NCI-H2196 treated with DMSO at 0.1 percent for 48 hours (cell line): ENCODE measurements at regions not wholly inside any gene's neighbourhood (a gene's known extent, or its start where the extent isn't known, plus 50 kb on each side); places are given as distances from the start of the nearest gene placed in this dataset.

Experiments used
- DNase-seq: peaks from one replicate; lab custom pipeline; 2025; ENCODE audit not compliant: unreplicated experiment; lab: John Stamatoyannopoulos, UW

DNA sequence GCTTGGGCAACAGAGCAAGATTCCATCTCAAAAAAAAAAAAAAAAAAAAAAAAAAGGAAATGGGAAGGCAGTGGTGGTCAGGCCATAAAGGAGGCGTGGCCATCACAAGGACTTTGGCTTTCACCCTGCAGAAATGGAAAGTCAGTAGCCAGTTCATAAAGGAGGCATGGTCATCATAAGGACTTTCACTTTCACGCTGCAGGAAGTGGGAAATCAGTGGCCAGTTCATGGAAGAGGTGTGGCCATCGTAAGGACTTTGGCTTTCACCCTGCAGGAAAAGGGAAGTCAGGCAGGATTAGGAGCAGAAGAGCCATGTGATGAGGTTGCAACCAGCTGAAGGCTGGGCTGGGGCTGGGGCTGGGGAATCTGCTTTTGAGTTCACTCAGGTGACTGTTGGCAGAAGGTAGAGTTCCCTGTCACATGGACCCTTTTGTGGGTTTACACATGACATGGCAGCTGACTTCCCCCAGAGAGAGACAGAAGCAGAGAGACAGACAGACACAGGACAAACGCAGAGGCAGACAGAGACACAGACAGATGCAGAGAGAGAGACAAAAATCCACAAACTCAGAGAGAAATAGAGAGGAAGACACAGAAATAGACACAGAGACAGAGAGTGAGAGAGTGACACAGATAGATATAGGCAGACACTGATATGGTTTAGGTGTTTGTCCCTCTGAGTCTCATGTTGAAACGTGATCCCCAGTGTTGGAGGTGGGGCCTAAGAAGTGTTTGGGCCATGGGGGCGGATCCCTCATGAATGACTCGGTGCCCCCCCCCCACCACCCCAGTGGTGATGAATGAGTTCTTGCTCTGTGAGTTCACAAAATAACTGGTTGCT, 263.9 kb upstream of the KAZN start:
- DNase-seq, result no peak

DNA sequence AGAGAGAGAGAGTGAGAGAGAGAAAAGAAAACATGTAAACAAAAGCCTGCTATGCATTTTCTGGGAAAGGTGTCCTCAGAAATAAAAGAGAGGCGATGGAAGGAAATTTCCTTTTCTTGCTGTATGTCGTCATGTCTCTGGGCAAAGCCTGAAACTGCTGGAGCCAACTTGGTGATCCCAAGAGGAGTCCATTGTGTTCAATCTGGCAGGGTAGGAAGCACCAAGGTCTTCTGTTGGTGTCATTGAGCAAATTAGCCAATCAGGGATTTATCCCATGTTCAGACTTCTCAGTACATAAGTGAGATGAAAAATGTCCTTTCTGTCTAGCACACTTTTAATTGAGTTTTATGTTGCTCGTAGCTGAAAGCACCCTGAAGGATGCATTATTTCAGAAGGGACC, 260.0 kb upstream of the KAZN start:
- DNase-seq, result no peak

DNA sequence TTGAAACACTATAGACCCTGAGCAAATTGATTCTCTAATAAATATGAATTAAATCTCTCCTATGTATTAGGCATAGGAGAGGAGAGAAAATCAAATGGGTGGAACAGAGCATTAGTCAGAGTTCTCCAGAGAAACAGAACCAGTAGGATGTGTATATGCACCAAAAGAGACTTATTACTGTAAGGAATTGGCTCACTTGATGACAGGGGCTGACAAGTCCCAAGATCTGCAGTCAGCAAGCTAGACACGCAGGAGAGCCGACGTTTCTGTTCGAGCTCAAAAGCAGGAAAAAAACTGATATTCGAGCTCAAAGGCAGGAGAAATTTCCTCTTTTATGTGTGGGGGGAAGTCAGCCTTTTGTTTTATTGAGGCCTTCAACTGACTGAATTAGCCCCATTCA, 259.2 kb upstream of the KAZN start:
- no peak for DNase-seq

DNA sequence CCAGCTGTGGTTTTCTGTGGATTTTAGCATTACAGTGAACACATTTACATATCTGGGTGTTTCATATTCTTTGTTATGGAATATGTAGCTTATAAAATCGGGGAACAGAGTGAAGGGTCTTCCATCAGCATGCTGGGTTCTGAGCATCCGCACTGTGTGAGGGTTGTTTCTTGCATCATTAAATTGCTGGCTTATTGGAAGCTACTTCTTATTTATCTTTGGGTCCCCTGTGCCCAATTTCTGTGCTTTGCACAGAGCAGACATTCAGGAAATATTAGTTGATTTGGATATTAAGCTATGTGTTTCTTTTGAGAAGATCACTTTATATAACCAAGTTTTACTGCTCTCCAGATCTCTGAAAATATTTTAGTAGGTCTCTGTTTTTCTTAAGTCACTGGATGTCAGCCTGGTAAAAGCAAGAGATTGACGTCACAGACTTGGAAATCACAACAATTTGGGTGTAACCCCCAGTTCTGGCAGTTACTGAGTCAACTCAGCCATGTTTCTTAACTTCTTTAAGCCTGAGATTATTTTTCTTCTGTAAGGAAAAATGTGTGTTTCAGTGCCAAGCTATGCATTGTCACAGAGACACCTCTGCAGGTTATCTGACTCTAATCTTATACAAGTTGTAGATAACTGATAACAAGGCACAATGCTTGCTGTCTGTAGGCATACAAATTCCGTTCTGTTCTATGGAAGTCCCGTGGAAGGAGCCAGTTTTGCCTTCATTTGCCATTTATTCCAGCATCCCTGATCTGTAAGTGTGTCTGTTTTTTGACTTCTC, 258.3 kb upstream of the KAZN start:
- no peak for DNase-seq

DNA sequence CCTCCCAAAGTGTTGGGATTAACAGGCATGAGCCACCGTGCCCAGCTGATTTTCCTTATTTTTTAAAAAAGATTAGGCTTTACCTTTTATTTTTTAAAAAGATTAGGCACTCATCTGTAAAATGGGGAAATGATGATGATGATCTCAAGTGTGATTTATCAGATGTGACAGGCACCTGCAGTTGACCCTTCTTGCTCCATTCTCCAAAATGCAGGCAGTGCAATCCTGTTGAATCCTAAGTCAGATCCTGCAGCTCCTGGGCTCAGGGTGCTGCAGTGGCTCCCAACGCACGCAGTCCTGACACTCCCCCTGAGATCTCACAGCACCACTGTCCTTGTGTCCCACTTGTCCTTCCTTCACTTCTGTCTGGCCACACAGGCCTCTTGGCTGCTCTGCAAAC, 257.3 kb upstream of the KAZN start:
- no peak for DNase-seq

DNA sequence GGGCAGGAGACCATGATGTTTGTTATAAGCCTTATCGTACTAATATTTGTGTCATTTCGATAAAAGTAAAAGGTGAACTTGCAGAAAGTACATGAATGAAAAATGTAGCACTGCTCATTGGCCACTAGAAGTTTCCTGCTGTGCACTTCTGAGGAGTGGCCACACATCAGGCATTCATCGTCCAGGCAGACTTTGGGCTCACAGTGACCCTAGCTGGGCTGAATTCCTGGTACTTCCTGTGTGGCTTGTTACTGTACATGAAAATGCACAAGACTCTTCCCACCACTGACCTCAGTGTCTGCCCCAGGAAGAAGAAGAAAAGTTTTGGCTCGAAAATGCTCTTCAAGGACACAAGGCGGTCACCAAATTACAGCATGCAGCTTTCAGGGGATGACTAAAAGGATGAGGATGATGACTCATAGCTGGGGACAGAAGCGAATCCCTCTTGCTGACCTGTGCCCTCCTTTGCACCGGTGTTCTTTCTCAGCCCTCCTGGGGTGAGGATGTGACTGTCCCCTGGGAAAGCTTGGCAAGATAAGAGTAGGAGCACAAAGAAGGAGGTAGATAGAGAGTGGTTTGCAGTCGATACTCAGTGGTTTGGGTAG, 252.4 kb upstream of the KAZN start:
- DNase-seq, result no peak

DNA sequence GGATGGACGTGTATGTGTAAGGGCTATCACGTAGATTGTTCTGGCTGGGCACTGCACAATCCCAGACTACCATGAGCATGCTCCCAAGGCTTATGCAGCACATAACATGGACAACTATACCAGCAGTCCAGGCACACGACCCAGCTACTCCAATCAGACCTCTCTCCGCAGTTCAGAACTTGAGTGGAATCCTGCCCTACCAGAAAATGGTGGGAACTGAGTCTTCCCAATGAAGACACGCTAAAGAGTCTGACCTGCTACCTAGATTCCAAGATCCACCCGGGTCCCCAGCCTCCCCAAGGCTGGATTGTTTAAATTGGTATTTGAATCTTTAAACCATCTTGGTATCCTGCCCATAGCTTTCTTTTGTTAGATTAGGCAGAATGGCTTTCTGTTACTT, 251.3 kb upstream of the KAZN start:
- no peak for DNase-seq

DNA sequence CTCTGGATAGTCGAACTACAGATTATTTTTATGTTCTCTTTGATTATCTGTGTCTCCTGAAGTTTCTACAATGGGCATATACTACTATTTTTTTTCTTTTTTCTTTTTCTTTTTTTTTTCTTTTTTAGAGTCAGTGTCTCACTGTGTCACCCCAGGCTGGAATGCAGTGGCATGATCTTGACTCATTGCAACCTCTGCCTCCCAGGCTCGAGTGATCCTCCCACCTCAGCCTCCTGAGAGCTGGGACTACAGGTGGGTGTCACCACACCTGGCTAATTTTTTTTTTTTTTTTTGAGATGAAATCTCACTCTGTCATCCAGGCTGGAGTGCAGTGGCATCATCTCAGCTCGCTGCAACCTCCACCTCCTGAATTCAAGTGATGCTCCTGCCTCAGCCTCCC, 250.7 kb upstream of the KAZN start:
- no peak for DNase-seq

DNA sequence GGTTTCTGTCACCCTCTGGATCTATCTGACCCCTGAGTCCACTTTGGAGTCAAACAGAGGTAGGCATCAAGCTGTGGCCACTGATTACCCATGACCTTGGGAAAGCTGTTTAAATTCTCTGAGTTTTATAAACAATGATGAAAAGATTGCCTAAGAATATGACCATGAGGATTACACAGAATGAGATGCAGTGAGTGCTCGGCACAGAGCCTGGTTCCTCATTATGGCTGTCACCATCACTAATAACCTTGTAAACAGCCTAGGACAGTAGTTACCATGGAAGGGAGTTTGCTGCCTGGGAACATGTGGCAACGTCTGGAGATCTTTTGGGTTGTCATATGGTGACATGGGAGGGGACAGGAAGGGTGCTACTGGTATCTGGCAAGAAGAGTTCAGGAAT, 248.3 kb upstream of the KAZN start:
- no peak for DNase-seq

DNA sequence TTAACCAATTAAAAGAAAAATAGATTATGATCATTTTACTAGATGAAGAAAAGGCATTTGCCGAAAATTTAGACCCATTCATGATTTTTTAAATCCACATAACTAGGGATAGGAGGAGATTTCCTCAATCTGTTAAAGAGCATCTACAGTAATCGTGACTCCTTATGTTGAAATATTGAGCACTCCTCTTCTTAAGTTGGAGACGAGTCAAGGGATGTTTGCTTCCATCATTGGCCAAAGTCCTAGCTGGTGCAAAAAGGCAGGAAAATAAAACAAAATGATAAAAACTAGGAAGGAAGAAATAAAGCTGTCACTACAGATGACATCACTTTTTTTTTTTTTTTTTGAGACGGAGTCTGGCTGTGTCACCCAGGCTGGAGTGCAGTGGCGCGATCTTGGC, 245.6 kb upstream of the KAZN start:
- no peak for DNase-seq

DNA sequence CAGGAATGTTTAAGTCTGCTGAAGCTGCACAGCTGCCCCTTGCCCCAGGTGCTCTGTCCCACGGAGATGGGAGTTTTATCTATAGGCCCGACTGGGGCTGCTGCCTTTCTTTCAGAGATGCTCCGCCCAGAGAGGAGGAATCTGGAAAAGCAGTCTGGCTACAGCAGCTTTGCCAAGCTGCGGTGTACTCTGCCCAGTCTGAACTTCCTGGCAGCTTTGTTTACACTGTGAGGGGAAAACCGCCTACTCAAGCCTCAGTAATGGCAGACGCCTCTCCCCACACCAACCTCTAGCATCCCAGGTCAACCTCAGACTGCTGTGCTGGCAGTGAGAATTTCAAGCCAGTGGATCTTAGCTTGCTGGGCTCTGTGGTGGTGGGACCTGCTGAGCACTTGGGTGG, 237.5 kb upstream of the KAZN start:
- DNase-seq, result peak; percentile 30

DNA sequence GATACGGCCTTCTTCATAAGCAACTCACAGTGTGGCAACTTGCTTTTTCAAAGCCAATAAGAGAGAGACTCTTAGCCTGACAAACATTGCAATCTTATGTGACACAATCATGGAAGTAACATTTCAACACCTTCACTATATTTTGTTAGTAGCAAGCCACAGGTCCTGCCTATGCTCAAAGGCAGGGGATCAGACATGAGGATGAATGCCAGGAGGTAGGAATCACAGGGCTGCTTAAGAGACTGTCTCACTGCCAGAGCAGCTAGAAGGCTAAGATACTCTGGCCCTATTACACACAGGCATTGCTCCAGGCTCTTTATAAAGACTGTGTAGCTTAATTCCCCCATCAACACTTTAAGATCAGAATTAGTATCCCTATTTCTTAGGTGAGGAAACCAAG, 236.2 kb upstream of the KAZN start:
- no peak for DNase-seq

DNA sequence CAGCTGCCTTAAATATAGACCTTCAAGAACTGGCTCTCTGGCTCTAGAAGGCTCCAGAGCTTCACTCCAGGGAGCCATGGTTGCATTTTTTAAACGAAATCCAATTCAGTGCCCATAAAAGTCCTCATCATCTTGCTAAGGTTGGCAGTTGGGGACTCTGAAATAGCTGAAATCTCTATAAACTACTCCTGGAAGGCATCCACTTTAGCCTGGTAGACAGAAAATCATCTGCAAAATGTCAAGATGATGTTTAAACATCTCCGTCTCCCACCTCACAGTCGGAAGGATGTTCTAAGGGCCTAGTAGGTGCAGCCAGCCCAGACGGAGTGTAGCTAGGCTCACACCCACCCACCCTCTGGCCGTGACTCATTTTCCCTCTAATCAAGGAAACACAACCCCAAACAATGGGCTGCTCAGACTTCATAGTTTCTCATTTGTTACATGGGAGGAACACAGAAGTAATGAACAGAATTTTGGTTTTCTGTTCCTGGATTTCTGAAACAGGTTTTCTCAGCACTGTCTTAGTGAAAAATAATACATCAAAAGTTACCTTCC, 235.4 kb upstream of the KAZN start:
- no peak for DNase-seq

DNA sequence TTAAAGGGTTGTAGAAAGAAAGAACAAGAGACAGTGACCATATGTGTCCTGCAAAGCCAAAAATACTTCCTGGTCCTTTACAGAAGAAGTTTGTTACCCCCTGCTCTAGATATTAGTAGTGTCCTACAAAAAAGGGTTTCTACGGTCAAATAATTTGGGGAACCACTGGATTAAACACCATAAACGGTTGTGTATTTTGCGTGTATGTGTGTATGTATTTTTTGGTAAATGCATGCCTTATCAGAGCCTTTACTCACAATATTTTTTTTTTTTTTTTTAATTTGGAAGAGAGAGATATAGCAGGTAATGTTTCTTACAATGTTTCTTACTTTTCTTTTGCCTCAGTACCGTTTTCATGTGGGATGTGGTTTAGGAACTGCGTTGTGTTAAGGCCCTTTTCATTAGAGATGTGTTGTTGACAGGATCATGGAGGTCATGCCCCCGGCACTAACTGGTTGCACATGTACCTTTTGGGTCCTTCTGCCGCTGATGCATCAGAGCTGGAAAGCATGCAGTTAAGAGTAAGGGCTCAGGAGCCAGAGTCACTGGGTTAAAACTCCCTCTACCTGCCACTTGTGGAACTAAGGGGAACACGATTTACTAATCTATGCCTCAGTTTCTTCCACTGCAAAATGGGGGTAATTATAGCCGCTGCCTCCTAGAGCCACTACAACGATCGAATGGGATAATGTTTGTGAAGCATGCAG, 234.6 kb upstream of the KAZN start:
- no peak for DNase-seq

DNA sequence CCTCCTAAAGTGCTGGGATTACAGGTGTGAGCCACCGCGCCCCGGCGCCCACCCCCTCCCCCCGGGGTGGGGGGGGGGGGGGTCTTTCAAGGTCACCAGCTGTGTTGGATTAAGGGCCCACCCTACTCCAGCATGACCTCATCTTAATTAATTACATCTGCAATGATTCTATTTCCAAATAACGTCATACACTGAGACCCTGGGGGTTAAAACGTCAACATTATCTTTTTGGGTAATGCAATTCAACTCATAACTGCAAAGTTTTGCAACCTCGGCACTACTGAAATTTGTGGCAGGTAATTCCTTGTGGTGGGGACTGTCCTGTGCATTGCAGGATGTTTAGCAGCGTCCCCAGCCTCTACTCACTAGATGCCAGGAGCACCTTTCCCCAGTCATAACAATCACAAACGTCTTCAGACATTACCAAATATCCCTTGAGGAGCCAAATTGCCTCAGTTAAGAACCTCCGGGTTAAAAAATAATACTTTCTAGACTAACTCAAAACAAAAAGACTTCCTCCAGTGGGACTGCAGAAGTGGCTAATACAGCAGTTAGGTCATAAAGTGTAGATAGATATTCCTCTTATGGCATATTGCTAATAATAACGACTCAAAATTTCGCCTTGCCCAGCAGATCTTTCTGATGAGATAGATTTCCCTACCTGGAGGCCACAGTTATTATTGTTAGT, 233.0 kb upstream of the KAZN start:
- DNase-seq, result no peak

DNA sequence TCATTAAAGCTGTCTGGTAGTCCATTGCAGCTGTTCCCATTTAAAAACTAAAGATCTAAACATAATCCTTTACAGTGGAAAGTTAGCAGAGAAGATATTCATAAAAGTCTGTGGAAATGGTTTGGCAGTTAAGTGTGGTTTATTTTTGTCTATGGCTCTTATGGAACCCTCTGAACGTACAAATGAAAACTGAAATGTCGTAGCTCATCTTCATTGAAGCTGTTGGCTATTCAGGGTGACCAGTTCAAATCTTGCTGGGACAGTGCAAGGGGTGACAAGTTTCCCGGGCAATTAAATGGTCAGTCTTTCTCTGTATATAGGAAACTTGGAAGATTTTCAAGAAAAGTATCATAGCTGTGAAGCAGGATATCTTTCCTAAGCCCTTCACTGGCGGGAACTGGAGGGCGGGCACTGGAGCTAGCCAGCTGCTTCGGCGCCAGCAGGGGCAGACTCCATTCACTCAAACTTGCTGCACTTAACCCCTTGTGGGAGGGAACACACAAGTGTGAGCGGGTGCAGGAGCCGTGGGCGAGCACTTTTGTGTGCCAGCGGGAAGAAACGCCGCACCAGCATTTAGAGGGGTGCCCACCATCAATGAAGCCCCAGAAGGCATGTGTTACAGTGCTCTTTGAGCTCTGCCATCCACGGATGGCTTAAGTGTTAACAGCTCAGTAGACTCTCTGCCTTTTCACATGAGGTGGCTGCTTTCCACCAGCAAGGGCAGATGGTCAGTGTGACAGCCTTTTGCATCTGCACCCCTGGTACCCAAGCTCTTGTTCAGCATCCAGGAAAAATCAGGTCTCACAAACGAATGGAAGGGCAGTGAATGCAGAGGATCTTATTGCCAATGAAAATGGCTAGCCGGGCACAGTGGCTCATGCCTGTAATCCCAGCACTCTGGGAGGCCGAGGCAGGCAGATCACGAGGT, 232.1 kb upstream of the KAZN start:
- DNase-seq, result no peak

DNA sequence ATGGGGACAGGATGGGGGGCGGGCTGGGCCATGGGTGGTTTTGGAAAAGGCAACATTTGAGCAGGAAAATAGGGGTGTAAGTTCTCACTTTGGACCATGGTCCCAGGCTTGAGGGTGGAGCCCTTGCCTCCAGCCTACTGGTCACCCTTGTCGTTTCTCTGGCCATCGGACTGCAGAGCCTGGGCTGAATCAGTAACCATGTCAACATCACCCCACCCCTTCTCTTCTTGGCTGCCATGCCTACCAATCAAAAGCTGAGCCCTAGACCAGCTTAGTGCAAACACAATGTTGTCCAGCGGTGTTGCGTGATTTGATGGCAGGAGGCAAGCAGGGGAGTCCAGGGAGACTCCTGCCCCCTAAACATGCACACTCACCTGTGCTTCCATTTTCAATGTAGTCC, 231.0 kb upstream of the KAZN start:
- no peak for DNase-seq

DNA sequence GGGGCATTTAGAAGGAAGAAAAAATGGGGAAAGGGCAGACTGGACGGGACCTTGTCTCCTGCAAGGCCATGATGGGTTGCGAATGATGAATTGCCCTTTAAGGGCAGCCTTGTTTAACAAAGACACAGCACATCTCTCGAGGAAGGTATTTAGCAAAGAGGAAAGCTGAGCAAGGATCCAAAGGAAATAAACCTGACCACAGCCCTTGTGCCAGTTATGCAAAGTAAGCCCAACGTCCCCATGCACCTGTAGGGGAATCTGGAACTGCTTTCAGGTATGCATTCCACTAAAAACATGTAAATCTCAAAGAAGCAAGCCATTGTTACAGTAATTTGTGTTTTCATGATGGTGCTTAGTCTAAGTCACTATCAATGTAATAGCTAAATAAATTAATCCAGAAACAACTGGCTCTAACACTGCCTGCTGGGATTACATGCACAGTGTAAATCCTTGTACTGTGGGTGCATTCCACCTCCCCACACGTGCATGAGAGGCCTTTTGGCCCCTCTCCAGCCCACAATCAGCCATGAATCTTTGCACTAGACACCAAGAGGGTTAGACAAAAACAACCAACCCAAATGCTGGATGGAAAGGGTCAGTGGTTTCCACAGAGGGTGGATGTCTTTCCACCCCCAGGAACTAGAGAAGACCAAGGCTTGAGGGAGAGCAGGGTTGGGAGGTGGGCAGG, 228.8 kb upstream of the KAZN start:
- DNase-seq, result no peak
